K562 (cell line): ENCODE measurements at regions not wholly inside any gene's neighbourhood (a gene's known extent, or its start where the extent isn't known, plus 50 kb on each side); places are given as distances from the start of the nearest gene placed in this dataset.

Experiments used
- BRF2 ChIP-seq: IDR thresholded peaks from 3 replicates; pipeline ENCODE4 v1.6.1; 2011; ENCODE audit warnings: borderline replicate concordance, mild to moderate bottlenecking; ENCODE audit not compliant: insufficient read length, insufficient read depth
- IRF9 ChIP-seq: fragments of 450-650 bp; IDR thresholded peaks from 2 replicates; pipeline ENCODE4 v1.6.1; 2016; ENCODE audit warnings: missing biosample characterization, missing genetic modification characterization
- RBM15 ChIP-seq: fragments of 200-400 bp; formaldehyde crosslinking; IDR thresholded peaks from 2 replicates; pipeline ENCODE4 v1.6.1; 2018; ENCODE audit warnings: mild to moderate bottlenecking, low read length, moderate library complexity; ENCODE audit not compliant: insufficient read depth
- ZNF253 ChIP-seq: fragments of 250-450 bp; sonication (Bioruptor Pico); conservative IDR thresholded peaks from 2 replicates; pipeline ENCODE4 v1.6.1; 2021; ENCODE audit warnings: mild to moderate bottlenecking
- TF ChIP-seq, protein P1 (sequence below): fragments of 200-600 bp; sonication (generic); IDR thresholded peaks from one replicate; pipeline ENCODE4 v1.6.1; 2012; ENCODE audit warnings: mild to moderate bottlenecking, low read depth, low read length, inconsistent platforms

GRCh38 chr18:2325308-2325849 is 245.9 kb downstream of the METTL4 start (continued):
- TF ChIP-seq, protein P1, sequence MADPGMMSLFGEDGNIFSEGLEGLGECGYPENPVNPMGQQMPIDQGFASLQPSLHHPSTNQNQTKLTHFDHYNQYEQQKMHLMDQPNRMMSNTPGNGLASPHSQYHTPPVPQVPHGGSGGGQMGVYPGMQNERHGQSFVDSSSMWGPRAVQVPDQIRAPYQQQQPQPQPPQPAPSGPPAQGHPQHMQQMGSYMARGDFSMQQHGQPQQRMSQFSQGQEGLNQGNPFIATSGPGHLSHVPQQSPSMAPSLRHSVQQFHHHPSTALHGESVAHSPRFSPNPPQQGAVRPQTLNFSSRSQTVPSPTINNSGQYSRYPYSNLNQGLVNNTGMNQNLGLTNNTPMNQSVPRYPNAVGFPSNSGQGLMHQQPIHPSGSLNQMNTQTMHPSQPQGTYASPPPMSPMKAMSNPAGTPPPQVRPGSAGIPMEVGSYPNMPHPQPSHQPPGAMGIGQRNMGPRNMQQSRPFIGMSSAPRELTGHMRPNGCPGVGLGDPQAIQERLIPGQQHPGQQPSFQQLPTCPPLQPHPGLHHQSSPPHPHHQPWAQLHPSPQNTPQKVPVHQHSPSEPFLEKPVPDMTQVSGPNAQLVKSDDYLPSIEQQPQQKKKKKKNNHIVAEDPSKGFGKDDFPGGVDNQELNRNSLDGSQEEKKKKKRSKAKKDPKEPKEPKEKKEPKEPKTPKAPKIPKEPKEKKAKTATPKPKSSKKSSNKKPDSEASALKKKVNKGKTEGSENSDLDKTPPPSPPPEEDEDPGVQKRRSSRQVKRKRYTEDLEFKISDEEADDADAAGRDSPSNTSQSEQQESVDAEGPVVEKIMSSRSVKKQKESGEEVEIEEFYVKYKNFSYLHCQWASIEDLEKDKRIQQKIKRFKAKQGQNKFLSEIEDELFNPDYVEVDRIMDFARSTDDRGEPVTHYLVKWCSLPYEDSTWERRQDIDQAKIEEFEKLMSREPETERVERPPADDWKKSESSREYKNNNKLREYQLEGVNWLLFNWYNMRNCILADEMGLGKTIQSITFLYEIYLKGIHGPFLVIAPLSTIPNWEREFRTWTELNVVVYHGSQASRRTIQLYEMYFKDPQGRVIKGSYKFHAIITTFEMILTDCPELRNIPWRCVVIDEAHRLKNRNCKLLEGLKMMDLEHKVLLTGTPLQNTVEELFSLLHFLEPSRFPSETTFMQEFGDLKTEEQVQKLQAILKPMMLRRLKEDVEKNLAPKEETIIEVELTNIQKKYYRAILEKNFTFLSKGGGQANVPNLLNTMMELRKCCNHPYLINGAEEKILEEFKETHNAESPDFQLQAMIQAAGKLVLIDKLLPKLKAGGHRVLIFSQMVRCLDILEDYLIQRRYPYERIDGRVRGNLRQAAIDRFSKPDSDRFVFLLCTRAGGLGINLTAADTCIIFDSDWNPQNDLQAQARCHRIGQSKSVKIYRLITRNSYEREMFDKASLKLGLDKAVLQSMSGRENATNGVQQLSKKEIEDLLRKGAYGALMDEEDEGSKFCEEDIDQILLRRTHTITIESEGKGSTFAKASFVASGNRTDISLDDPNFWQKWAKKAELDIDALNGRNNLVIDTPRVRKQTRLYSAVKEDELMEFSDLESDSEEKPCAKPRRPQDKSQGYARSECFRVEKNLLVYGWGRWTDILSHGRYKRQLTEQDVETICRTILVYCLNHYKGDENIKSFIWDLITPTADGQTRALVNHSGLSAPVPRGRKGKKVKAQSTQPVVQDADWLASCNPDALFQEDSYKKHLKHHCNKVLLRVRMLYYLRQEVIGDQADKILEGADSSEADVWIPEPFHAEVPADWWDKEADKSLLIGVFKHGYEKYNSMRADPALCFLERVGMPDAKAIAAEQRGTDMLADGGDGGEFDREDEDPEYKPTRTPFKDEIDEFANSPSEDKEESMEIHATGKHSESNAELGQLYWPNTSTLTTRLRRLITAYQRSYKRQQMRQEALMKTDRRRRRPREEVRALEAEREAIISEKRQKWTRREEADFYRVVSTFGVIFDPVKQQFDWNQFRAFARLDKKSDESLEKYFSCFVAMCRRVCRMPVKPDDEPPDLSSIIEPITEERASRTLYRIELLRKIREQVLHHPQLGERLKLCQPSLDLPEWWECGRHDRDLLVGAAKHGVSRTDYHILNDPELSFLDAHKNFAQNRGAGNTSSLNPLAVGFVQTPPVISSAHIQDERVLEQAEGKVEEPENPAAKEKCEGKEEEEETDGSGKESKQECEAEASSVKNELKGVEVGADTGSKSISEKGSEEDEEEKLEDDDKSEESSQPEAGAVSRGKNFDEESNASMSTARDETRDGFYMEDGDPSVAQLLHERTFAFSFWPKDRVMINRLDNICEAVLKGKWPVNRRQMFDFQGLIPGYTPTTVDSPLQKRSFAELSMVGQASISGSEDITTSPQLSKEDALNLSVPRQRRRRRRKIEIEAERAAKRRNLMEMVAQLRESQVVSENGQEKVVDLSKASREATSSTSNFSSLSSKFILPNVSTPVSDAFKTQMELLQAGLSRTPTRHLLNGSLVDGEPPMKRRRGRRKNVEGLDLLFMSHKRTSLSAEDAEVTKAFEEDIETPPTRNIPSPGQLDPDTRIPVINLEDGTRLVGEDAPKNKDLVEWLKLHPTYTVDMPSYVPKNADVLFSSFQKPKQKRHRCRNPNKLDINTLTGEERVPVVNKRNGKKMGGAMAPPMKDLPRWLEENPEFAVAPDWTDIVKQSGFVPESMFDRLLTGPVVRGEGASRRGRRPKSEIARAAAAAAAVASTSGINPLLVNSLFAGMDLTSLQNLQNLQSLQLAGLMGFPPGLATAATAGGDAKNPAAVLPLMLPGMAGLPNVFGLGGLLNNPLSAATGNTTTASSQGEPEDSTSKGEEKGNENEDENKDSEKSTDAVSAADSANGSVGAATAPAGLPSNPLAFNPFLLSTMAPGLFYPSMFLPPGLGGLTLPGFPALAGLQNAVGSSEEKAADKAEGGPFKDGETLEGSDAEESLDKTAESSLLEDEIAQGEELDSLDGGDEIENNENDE: no peak
- TF ChIP-seq BRF2 (no peak), IRF9 (peak; percentile 44; the same call in 1 of the 2 replicates), ZNF253 (no peak), RBM15 (no peak)
